Thyroid gland (tissue), 4 donors: ENCODE measurements at regions not wholly inside any gene's neighbourhood (a gene's known extent, or its start where the extent isn't known, plus 50 kb on each side); places are given as distances from the start of the nearest gene placed in this dataset.

Source experiments
- POLR2A ChIP-seq, 2 donors: fragments of 450-650 bp; IDR thresholded peaks; one replicate each; pipeline ENCODE4 v1.6.1; 2017; ENCODE audit warnings: antibody characterized with exemption in 2 of 2, mild to moderate bottlenecking in 2 of 2, moderate library complexity in 1 of 2
- TF ChIP-seq, protein P1 (sequence below), 6 experiments: fragments of 200-600 bp in 3 of 6; fragments of 450-650 bp in 3 of 6; sonication (generic) in 3 of 6; IDR thresholded peaks; one replicate each; pipeline ENCODE4 v1.5.1; 2016 to 2019; ENCODE audit warnings: antibody characterized with exemption in 6 of 6, mild to moderate bottlenecking in 2 of 6, inconsistent platforms in 1 of 6, moderate library complexity in 1 of 6

GRCh38 chr4:155077452-155078229, 130.8 kb upstream of the NPY2R start:
- no peak for TF ChIP-seq POLR2A (IDR thresholded peaks at IDR 0.05)
- TF ChIP-seq, protein P1, sequence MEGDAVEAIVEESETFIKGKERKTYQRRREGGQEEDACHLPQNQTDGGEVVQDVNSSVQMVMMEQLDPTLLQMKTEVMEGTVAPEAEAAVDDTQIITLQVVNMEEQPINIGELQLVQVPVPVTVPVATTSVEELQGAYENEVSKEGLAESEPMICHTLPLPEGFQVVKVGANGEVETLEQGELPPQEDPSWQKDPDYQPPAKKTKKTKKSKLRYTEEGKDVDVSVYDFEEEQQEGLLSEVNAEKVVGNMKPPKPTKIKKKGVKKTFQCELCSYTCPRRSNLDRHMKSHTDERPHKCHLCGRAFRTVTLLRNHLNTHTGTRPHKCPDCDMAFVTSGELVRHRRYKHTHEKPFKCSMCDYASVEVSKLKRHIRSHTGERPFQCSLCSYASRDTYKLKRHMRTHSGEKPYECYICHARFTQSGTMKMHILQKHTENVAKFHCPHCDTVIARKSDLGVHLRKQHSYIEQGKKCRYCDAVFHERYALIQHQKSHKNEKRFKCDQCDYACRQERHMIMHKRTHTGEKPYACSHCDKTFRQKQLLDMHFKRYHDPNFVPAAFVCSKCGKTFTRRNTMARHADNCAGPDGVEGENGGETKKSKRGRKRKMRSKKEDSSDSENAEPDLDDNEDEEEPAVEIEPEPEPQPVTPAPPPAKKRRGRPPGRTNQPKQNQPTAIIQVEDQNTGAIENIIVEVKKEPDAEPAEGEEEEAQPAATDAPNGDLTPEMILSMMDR (IDR thresholded peaks at IDR 0.05), result no peak
